ENCODE measurements at regions not wholly inside any gene's neighbourhood (a gene's known extent, or its start where the extent isn't known, plus 50 kb on each side); places are given as distances from the start of the nearest gene placed in this dataset.

- WGBS: 60% methylated on average over 8 of the region's 8 CpGs
- Histone ChIP-seq H3K4me3 (no peak overlapping the region), H3K27me3 (no peaks in the 10 kb centered on the region), H3K27ac (replicated peaks in 1 of 4) (no peak overlapping the region), H3K36me3 (no peaks in the 10 kb centered on the region), H3K9me3 (no peaks in the 10 kb centered on the region), H3K4me1 (peaks cover 0 to 4% (median 0%) of the 10 kb centered on the region in 4 donors)
- intact Hi-C loops (cut with DNase I): no loop called here
- DNase-seq (ENCODE audit: extremely low spot score): no peak
- TF ChIP-seq CTCF (IDR thresholded peaks at IDR 0.05) (no peak), POLR2A (IDR thresholded peaks at IDR 0.05; ENCODE audit: low read depth) (no peak), POLR2AphosphoS5 (IDR thresholded peaks at IDR 0.05) (no peak), EP300 (IDR thresholded peaks at IDR 0.05) (no peak)
Measured at GRCh38 chr13:106100171-106100919, 435.1 kb downstream of the EFNB2 start.

- TF ChIP-seq POLR2A (IDR thresholded peaks at IDR 0.05; ENCODE audit: low read depth) (no peak), CTCF (IDR thresholded peaks at IDR 0.05) (no peak), EP300 (IDR thresholded peaks at IDR 0.05) (no peak), POLR2AphosphoS5 (IDR thresholded peaks at IDR 0.05) (no peak)
- 89% methylated on average over 13 of the region's 13 CpGs for WGBS
- no peak for DNase-seq (ENCODE audit: extremely low spot score)
- Histone ChIP-seq H3K4me3 (no peak overlapping the region), H3K27ac (replicated peaks in 1 of 4) (no peak overlapping the region), H3K9me3 (no peaks in the 10 kb centered on the region), H3K4me1 (peaks cover 0 to 4% (median 0%) of the 10 kb centered on the region in 4 donors), H3K27me3 (no peaks in the 10 kb centered on the region), H3K36me3 (no peaks in the 10 kb centered on the region)
- intact Hi-C loops (cut with DNase I): no loop called here
Measured at GRCh38 chr13:106099765-106100164, 435.7 kb downstream of the EFNB2 start.

GRCh38 chr13:106098778-106099177 is 436.7 kb downstream of the EFNB2 start:
- intact Hi-C loops (cut with DNase I): no loop called here

DNA sequence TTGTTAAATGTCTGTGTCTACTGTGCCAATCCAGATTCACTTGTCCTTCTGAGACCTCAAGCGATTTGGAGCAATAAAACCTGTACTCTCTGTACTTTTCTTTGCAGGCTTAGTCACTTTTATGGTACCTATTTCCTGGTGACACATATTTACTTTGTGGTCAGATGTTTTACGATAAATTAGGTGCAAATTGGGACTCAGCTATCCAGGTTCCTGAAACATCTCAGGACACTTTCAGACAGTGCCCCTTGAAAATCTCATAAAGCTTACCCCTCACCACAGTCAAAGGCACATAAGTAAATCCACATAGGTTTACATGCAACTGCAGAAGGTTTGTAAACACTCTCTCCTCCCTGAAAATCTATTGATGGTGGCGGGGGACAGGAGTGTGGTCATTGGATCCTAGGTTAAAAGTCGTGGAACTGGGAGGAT is 438.8 kb downstream of the EFNB2 start:
- Histone ChIP-seq H3K9me3 (no peaks in the 10 kb centered on the region), H3K4me3 (no peak overlapping the region), H3K36me3 (no peaks in the 10 kb centered on the region), H3K4me1 (peaks cover 0 to 4% (median 0%) of the 10 kb centered on the region in 4 donors), H3K27me3 (no peaks in the 10 kb centered on the region), H3K27ac (replicated peaks in 1 of 4) (no peak overlapping the region)
- WGBS: 84% methylated on average over 4 of the region's 4 CpGs
- no peak for DNase-seq (ENCODE audit: extremely low spot score)
- TF ChIP-seq POLR2A (IDR thresholded peaks at IDR 0.05; ENCODE audit: low read depth) (no peak), POLR2AphosphoS5 (IDR thresholded peaks at IDR 0.05) (no peak), CTCF (IDR thresholded peaks at IDR 0.05) (no peak), EP300 (IDR thresholded peaks at IDR 0.05) (no peak)
- intact Hi-C loops (cut with DNase I): no loop called here

More at GRCh38 chr13:106098778-106099177, 436.7 kb downstream of the EFNB2 start:
- Histone ChIP-seq H3K9me3 (no peaks in the 10 kb centered on the region), H3K4me1 (peaks cover 0 to 4% (median 0%) of the 10 kb centered on the region in 4 donors), H3K27ac (replicated peaks in 1 of 4) (no peak overlapping the region), H3K27me3 (no peaks in the 10 kb centered on the region), H3K4me3 (no peak overlapping the region), H3K36me3 (no peaks in the 10 kb centered on the region)
- 93% methylated on average over 3 of the region's 3 CpGs for WGBS
- TF ChIP-seq POLR2A (IDR thresholded peaks at IDR 0.05; ENCODE audit: low read depth): no peak
- TF ChIP-seq POLR2AphosphoS5 (IDR thresholded peaks at IDR 0.05): no peak
- no peak for DNase-seq (ENCODE audit: extremely low spot score)

- peaks cover 0 to 4% (median 0%) of the 10 kb centered on the region in 4 donors for H3K4me1 ChIP-seq
- no peaks in the 10 kb centered on the region for H3K36me3 ChIP-seq
- TF ChIP-seq EP300 (IDR thresholded peaks at IDR 0.05): no peak
- no peak for TF ChIP-seq POLR2A (IDR thresholded peaks at IDR 0.05; ENCODE audit: low read depth)
- no peak for TF ChIP-seq CTCF (IDR thresholded peaks at IDR 0.05)
- no peak for TF ChIP-seq POLR2AphosphoS5 (IDR thresholded peaks at IDR 0.05)
- DNase-seq (ENCODE audit: extremely low spot score): no peak
- H3K27ac ChIP-seq (replicated peaks in 1 of 4): no peak overlapping the region
- H3K4me3 ChIP-seq: no peak overlapping the region
- intact Hi-C loops (cut with DNase I): no loop called here
- H3K27me3 ChIP-seq: no peaks in the 10 kb centered on the region
- H3K9me3 ChIP-seq: no peaks in the 10 kb centered on the region
- 93% methylated on average over 4 of the region's 4 CpGs for WGBS
Measured at GRCh38 chr13:106095919-106096318, 439.5 kb downstream of the EFNB2 start.

Measured in esophagus muscularis mucosa (tissue), 4 donors.